ENCODE measurements at regions not wholly inside any gene's neighbourhood (a gene's known extent, or its start where the extent isn't known, plus 50 kb on each side); places are given as distances from the start of the nearest gene placed in this dataset.

DNA sequence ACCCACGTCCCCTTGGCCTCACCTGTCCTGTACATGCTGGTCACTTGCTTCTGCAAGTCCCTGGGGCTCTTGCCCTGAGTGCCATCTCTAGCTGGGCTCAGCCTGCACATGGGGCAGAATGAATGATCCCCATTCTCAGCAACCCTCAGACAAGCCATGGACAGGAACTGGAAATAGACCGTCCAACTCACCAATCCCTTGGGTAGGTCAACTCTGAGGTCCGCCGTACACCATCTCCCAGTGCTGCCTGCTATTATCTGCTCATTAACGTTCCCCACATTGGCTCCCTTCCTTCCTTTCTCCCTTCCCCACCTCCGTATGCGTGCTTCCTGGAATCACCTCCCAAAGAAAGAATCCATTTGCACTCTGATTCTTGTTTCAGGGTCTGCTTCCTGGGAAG lies 335.0 kb downstream of the SFMBT2 start:
- H3K27me3 Mint-ChIP-seq (ENCODE audit: low read depth, poor library complexity): peaks cover 10% of the 10 kb centered on the region
- no peak for DNase-seq
- H3K4me3 Mint-ChIP-seq: no peak overlapping the region
- H3K27ac Mint-ChIP-seq: no peak overlapping the region
- H3K36me3 Mint-ChIP-seq (ENCODE audit: low read depth): no peaks in the 10 kb centered on the region
- TF ChIP-seq, protein P1, sequence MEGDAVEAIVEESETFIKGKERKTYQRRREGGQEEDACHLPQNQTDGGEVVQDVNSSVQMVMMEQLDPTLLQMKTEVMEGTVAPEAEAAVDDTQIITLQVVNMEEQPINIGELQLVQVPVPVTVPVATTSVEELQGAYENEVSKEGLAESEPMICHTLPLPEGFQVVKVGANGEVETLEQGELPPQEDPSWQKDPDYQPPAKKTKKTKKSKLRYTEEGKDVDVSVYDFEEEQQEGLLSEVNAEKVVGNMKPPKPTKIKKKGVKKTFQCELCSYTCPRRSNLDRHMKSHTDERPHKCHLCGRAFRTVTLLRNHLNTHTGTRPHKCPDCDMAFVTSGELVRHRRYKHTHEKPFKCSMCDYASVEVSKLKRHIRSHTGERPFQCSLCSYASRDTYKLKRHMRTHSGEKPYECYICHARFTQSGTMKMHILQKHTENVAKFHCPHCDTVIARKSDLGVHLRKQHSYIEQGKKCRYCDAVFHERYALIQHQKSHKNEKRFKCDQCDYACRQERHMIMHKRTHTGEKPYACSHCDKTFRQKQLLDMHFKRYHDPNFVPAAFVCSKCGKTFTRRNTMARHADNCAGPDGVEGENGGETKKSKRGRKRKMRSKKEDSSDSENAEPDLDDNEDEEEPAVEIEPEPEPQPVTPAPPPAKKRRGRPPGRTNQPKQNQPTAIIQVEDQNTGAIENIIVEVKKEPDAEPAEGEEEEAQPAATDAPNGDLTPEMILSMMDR (IDR thresholded peaks at IDR 0.05): no peak
- H3K9me3 Mint-ChIP-seq: peaks cover 7% of the 10 kb centered on the region
- peaks cover 8% of the 10 kb centered on the region for H3K4me1 Mint-ChIP-seq

DNA sequence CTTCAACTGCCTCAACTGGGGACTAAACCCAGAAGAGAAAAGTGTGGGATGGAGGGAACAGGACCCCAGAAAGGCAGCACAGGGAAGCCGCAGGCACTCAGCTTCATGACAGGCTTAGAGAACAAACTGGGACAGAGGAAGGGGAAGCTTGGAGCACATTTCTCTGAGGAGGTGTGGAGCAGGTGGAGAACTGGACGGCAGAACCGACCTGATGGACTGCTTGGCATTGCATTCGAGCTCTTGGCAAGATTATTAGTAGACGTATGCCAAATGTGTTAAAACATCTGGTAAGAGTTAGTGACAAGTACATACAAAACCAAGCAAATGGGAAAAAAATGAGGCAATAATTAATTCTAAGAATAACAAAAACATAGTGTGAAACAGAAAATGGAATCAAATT lies 335.7 kb downstream of the SFMBT2 start:
- Mint-ChIP-seq H3K4me3 (no peak overlapping the region), H3K27ac (no peak overlapping the region), H3K9me3 (peaks cover 7% of the 10 kb centered on the region), H3K36me3 (ENCODE audit: low read depth) (no peaks in the 10 kb centered on the region), H3K27me3 (ENCODE audit: low read depth, poor library complexity) (peaks cover 10% of the 10 kb centered on the region), H3K4me1 (peaks cover 8% of the 10 kb centered on the region)
- DNase-seq: no peak
- TF ChIP-seq, protein P1 (IDR thresholded peaks at IDR 0.05): no peak

DNA sequence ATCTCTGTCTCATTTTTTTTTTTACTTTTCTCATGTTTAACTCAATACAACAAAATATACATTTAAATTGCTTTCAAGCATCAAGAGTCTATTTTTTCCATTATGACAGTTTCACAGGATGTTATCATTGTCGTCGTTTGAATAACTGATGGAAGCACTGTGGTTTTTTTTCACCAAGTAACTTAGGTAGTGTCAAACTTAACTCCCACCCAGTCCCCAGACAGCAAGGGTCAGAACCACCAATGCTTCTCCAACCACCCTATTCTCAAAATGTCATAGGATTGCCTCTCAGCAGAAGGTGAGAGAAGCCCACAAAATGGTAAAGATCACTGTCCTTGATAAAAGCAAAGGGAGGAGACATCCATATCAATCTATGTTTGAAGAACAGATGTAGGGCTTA lies 339.4 kb downstream of the SFMBT2 start:
- Mint-ChIP-seq H3K36me3 (ENCODE audit: low read depth) (no peaks in the 10 kb centered on the region), H3K4me3 (no peak overlapping the region), H3K4me1 (no peaks in the 10 kb centered on the region), H3K9me3 (peaks cover 16% of the 10 kb centered on the region), H3K27ac (no peak overlapping the region), H3K27me3 (ENCODE audit: low read depth, poor library complexity) (peaks cover 2% of the 10 kb centered on the region)
- no peak for DNase-seq
- TF ChIP-seq, protein P1 (IDR thresholded peaks at IDR 0.05): no peak

DNA sequence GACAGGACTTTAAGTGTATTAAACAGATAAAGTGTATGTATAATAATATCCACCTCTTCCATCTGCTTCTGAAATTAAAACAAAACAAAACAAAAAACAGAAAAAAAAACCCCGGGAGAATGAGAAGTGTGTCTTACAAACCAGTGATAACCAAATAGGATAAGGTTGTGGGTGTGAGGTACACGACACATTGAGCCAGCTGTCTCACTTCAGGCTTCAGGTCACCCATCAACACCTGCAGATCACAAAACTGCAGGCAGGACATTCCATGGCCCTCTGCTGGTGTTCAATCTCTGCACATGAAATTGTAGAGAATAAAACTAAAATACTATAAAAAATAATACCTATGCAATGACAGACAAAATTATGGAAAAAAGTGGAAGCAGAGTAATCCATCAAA lies 339.9 kb downstream of the SFMBT2 start:
- no peak for DNase-seq
- Mint-ChIP-seq H3K4me3 (no peak overlapping the region), H3K9me3 (peaks cover 16% of the 10 kb centered on the region), H3K27me3 (ENCODE audit: low read depth, poor library complexity) (peaks cover 2% of the 10 kb centered on the region), H3K27ac (no peak overlapping the region), H3K4me1 (no peaks in the 10 kb centered on the region), H3K36me3 (ENCODE audit: low read depth) (no peaks in the 10 kb centered on the region)
- TF ChIP-seq, protein P1 (IDR thresholded peaks at IDR 0.05): no peak

DNA sequence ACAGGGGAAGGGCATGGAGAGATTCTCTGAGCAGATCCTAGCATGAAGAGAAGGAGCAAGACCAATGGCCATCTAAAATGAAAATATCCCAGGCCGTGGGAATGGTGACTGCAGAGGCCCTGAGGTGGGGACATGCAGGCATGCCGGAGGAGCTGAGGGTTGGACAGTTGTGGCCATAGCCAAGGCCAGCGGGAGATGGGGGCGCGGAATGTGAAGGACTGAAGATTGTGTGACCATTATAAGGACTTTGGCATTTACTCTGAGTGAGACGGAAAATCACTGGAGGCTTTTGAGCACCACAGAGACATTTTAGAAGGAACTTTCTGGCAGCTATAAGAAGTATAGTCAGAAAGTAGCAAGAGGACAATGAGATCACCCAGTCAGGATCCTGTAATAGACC lies 341.1 kb downstream of the SFMBT2 start:
- no peak overlapping the region for H3K27ac Mint-ChIP-seq
- no peak overlapping the region for H3K4me3 Mint-ChIP-seq
- H3K4me1 Mint-ChIP-seq: no peaks in the 10 kb centered on the region
- no peaks in the 10 kb centered on the region for H3K27me3 Mint-ChIP-seq (ENCODE audit: low read depth, poor library complexity)
- DNase-seq: no peak
- H3K9me3 Mint-ChIP-seq: peaks cover 16% of the 10 kb centered on the region
- TF ChIP-seq, protein P1 (IDR thresholded peaks at IDR 0.05): no peak
- no peaks in the 10 kb centered on the region for H3K36me3 Mint-ChIP-seq (ENCODE audit: low read depth)

DNA sequence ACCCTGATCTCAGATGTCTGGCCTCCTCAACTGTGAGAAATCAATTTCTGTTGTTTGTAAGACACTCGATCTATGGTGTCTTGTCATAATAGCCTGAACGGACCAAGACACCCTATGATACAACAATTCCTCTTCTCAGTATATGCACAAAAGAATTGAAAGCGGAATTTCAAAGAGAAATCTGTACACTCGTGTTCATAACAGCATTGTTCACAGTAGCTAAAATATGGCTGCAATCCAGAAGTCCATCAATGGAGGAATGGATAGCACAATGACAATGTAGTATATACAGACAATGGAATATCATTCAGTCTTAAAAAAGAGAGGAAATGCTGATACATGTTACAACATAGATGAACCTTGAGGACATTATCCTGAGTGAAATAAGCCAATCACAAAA lies 354.6 kb downstream of the SFMBT2 start:
- H3K36me3 Mint-ChIP-seq (ENCODE audit: low read depth): no peaks in the 10 kb centered on the region
- DNase-seq: no peak
- H3K27ac Mint-ChIP-seq: no peak overlapping the region
- H3K4me1 Mint-ChIP-seq: no peaks in the 10 kb centered on the region
- no peak overlapping the region for H3K4me3 Mint-ChIP-seq
- peaks cover 11% of the 10 kb centered on the region for H3K9me3 Mint-ChIP-seq
- TF ChIP-seq, protein P1 (IDR thresholded peaks at IDR 0.05): no peak
- H3K27me3 Mint-ChIP-seq (ENCODE audit: low read depth, poor library complexity): peaks cover 7% of the 10 kb centered on the region

All from nephron progenitor cell (in vitro differentiated cells).